ENCODE measurements at regions not wholly inside any gene's neighbourhood (a gene's known extent, or its start where the extent isn't known, plus 50 kb on each side); places are given as distances from the start of the nearest gene placed in this dataset.

GRCh38 chr14:46573498-46573897 lies 78.1 kb downstream of the RPL10L start (continued):
- TF ChIP-seq BCLAF1 (IDR thresholded peaks at IDR 0.05; ENCODE audit: borderline replicate concordance in 1 of 2, control insufficient read depth in 1 of 2, low read depth in 2 of 2, low read length in 1 of 2) = no peak
- no peak for TF ChIP-seq ZNF644 (tag; IDR thresholded peaks at IDR 0.05; ENCODE audit: low read depth)
- TF ChIP-seq, protein P1, sequence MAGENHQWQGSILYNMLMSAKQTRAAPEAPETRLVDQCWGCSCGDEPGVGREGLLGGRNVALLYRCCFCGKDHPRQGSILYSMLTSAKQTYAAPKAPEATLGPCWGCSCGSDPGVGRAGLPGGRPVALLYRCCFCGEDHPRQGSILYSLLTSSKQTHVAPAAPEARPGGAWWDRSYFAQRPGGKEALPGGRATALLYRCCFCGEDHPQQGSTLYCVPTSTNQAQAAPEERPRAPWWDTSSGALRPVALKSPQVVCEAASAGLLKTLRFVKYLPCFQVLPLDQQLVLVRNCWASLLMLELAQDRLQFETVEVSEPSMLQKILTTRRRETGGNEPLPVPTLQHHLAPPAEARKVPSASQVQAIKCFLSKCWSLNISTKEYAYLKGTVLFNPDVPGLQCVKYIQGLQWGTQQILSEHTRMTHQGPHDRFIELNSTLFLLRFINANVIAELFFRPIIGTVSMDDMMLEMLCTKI (IDR thresholded peaks at IDR 0.05; ENCODE audit: partially characterized antibody) = no peak
- TF ChIP-seq, protein P2, sequence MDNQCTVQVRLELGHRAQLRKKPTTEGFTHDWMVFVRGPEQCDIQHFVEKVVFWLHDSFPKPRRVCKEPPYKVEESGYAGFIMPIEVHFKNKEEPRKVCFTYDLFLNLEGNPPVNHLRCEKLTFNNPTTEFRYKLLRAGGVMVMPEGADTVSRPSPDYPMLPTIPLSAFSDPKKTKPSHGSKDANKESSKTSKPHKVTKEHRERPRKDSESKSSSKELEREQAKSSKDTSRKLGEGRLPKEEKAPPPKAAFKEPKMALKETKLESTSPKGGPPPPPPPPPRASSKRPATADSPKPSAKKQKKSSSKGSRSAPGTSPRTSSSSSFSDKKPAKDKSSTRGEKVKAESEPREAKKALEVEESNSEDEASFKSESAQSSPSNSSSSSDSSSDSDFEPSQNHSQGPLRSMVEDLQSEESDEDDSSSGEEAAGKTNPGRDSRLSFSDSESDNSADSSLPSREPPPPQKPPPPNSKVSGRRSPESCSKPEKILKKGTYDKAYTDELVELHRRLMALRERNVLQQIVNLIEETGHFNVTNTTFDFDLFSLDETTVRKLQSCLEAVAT (IDR thresholded peaks at IDR 0.05) = no peak
- no peak for TF ChIP-seq ZNF717 (CRISPR knock-in tag; IDR thresholded peaks at IDR 0.05)
- no peak for TF ChIP-seq NBN (IDR thresholded peaks at IDR 0.05; ENCODE audit: low read depth)

All from K562 (cell line).